ENCODE measurements at regions not wholly inside any gene's neighbourhood (a gene's known extent, or its start where the extent isn't known, plus 50 kb on each side); places are given as distances from the start of the nearest gene placed in this dataset.

DNA sequence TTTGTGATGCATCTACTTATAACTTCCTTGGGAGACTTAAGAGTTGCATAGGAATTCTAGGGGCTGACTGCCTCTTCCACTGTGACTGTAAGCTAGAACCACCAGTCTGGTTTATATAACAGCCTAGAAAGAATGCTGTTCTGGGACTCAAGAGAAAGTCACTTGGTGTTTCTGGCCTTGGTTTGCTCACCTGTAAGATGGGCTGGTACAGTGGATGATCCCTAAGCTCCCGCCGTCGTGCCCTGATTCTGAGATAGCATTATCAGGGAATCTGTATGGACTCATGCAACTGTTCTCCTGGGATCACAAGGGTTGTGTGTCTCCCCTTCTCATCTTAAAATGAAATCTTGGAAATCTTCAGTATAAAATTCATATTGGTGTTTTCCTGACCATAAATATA lies 100.6 kb downstream of the LYZL1 start:
- no peak for DNase-seq (ENCODE audit: low read depth)
- H3K4me3 ChIP-seq (ENCODE audit: low read depth, low read length), result no peak overlapping the region
- TF ChIP-seq, protein P1, sequence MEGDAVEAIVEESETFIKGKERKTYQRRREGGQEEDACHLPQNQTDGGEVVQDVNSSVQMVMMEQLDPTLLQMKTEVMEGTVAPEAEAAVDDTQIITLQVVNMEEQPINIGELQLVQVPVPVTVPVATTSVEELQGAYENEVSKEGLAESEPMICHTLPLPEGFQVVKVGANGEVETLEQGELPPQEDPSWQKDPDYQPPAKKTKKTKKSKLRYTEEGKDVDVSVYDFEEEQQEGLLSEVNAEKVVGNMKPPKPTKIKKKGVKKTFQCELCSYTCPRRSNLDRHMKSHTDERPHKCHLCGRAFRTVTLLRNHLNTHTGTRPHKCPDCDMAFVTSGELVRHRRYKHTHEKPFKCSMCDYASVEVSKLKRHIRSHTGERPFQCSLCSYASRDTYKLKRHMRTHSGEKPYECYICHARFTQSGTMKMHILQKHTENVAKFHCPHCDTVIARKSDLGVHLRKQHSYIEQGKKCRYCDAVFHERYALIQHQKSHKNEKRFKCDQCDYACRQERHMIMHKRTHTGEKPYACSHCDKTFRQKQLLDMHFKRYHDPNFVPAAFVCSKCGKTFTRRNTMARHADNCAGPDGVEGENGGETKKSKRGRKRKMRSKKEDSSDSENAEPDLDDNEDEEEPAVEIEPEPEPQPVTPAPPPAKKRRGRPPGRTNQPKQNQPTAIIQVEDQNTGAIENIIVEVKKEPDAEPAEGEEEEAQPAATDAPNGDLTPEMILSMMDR (IDR thresholded peaks at IDR 0.05; ENCODE audit: control insufficient read depth, extremely low read depth, insufficient read depth), result no peak

DNA sequence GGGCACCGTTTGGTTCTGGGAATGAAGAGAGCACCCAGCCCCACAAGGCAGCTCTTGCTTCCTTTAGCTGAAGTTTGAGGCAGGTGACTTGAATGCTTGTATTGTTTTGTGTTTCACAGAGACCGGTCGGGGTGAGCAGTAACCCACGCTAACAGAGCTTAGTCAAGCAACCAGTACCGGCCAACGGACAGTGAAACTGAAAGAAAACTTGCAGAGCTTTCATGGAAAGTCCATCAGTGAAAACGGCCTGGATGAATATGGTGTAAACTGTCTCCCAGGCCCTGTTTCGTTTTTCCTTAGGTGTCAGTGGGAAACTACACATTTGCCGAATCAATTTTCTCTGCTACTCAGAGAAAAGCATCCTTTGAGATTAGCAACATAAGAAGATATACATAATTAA lies 101.1 kb downstream of the LYZL1 start:
- no peak overlapping the region for H3K4me3 ChIP-seq (ENCODE audit: low read depth, low read length)
- TF ChIP-seq, protein P1 (IDR thresholded peaks at IDR 0.05; ENCODE audit: control insufficient read depth, extremely low read depth, insufficient read depth), result no peak
- DNase-seq (ENCODE audit: low read depth), result no peak

DNA sequence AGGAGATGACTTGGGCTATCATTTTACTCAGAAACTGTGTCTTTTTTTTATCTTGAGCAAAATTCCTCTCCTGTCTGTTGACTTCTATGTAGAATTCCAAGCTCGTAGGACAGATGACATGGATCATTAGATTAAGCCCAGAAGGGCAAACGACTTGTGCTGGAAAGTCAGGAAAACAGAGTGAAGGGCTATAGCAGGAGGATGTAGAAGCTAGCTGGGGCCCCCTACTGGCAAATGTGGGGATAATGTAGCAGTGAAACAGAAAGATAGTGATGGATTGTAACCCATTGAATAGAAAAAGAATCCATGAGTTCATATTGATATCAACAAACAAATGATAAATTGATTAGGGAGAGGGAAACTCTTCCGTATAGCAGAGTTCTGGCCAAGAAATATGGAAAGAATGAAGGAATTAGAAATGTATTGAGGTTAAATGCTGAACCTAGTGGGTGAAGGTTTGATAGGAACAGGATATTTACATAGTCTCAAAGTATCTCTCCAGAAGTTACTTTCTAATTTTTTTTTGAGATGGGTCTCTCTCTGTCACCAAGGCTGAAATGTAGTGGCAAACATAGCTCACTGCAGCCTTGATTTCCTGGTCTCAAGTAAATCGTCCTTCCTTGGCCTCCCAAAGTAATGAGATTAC lies 103.6 kb downstream of the LYZL1 start:
- TF ChIP-seq, protein P1 (IDR thresholded peaks at IDR 0.05; ENCODE audit: control insufficient read depth, extremely low read depth, insufficient read depth), result peak; percentile 72
- no peak for DNase-seq (ENCODE audit: low read depth)
- H3K4me3 ChIP-seq (ENCODE audit: low read depth, low read length), result no peak overlapping the region

DNA sequence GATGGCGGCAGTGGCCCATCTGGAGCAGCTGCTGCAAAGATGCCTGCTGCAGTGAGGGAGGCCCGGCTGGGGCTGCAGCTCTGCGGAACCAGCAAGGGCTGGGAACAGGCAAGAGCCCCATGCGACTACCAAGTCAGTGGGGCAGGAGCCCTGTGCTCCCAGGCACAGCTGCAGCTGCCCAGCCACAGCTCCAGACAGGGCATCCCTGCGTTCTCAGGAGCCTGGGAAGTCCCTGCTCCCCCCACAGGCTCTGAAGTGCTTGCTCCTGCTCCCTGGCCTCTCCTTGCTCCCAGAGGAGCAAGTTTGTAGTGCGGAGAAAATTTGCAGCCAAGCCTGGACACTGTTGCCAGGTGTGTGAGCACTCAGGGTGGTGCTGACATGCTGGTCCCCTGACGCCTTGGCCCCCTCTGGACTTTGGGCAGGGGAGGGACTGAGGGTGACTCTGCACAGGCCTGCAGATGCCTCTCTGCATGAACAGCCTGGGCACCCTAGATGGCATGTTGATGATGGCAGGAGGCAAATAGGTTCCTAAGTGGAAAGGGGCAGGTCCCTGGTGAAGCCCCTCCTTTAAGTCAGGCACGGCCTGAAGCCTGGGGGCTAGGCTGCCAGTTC lies 105.6 kb downstream of the LYZL1 start:
- TF ChIP-seq, protein P1 (IDR thresholded peaks at IDR 0.05; ENCODE audit: control insufficient read depth, extremely low read depth, insufficient read depth), result no peak
- DNase-seq (ENCODE audit: low read depth), result no peak
- no peak overlapping the region for H3K4me3 ChIP-seq (ENCODE audit: low read depth, low read length)

DNA sequence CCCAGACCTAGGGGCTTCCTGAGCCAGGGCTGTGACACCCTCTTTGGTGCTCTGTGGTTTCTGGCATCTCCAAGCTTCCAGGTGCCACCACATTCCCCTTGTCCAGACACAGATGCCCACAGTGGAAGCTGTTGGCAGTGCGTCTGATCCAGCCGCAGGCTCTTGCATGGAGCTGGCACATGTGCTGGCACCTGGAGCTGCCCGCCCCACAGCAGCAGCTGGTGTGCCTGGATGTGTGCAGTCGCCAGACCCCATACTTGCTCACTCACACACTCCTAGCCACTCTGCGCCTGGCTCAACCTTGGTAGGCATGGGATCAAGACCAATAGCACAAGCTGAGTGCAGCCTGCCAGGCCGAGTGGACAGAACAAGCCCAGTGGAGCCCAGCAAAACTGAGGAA lies 106.5 kb downstream of the LYZL1 start:
- H3K4me3 ChIP-seq (ENCODE audit: low read depth, low read length), result no peak overlapping the region
- TF ChIP-seq, protein P1 (IDR thresholded peaks at IDR 0.05; ENCODE audit: control insufficient read depth, extremely low read depth, insufficient read depth), result no peak
- DNase-seq (ENCODE audit: low read depth), result no peak

DNA sequence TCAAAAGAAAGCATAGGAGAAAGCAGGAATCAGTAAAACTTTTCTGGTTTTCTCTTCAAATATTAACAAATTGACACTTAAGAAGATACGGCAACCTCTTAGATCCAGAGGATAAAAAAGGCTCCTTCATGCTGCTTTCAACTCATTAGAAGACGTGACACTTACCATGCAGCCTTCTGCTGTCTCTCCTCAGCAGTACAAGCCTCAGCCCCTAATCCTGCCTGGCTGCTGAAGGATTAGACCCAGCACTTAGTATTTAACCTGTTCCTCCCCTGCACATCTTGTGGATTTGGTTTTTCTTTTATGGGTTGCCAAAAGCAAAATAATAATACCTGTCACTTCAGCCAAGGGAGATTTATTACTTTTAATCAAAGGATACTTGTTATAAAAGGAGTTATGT lies 108.4 kb downstream of the LYZL1 start:
- no peak overlapping the region for H3K4me3 ChIP-seq (ENCODE audit: low read depth, low read length)
- TF ChIP-seq, protein P1 (IDR thresholded peaks at IDR 0.05; ENCODE audit: control insufficient read depth, extremely low read depth, insufficient read depth), result no peak
- no peak for DNase-seq (ENCODE audit: low read depth)

DNA sequence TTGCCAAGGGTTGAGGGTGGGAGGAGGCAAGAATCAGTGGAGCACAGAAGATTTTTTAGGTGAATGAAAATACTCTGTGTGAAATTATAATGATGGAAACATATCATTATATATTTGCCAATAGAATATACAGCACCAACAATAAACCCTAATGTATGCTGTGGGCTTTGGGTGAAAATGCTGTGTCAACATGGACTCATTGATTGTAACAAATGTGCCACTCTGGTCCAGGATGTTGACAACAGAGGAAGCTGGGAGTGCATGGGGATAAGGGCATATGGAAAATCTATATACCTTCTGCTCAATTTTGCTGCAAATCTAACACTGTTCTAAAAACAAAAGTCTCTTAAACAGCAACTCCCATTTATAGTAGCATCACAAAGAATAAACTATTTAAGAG lies 114.3 kb downstream of the LYZL1 start:
- DNase-seq (ENCODE audit: low read depth), result no peak
- H3K4me3 ChIP-seq (ENCODE audit: low read depth, low read length), result no peak overlapping the region
- TF ChIP-seq, protein P1 (IDR thresholded peaks at IDR 0.05; ENCODE audit: control insufficient read depth, extremely low read depth, insufficient read depth), result no peak

All from LNCaP clone FGC (cell line).